Endothelial cell (in vitro differentiated cells): ENCODE measurements at regions not wholly inside any gene's neighbourhood (a gene's known extent, or its start where the extent isn't known, plus 50 kb on each side); places are given as distances from the start of the nearest gene placed in this dataset.

ENCODE experiments used
- DNase-seq: peaks from one replicate; pipeline ENCODE4 v3.0.0; 2021; ENCODE audit warnings: low spot score
- H3K27ac Mint-ChIP-seq: one replicate; pipeline ENCODE4 v1.8.0; 2021; ENCODE audit warnings: mixed read lengths, inconsistent platforms; ENCODE audit not compliant: unreplicated experiment
- H3K27me3 Mint-ChIP-seq: one replicate; pipeline ENCODE4 v1.8.0; 2021; ENCODE audit warnings: mild to moderate bottlenecking, moderate library complexity, mixed read lengths, inconsistent platforms; ENCODE audit not compliant: unreplicated experiment
- H3K36me3 Mint-ChIP-seq: one replicate; pipeline ENCODE4 v1.8.0; 2021; ENCODE audit warnings: mild to moderate bottlenecking, low read depth, mixed read lengths, inconsistent platforms; ENCODE audit not compliant: unreplicated experiment
- H3K4me1 Mint-ChIP-seq: one replicate; pipeline ENCODE4 v1.8.0; 2021; ENCODE audit warnings: mild to moderate bottlenecking, mixed read lengths, inconsistent platforms; ENCODE audit not compliant: unreplicated experiment
- H3K4me3 Mint-ChIP-seq: one replicate; pipeline ENCODE4 v1.8.0; 2021; ENCODE audit warnings: mild to moderate bottlenecking, mixed read lengths, inconsistent platforms; ENCODE audit not compliant: unreplicated experiment
- H3K9me3 Mint-ChIP-seq: one replicate; pipeline ENCODE4 v1.8.0; 2021; ENCODE audit warnings: mixed read lengths, inconsistent platforms; ENCODE audit not compliant: unreplicated experiment
- TF ChIP-seq, protein P1 (sequence below): fragments of 200-600 bp; sonication (generic); IDR thresholded peaks from one replicate; pipeline ENCODE4 v1.5.0; 2021; ENCODE audit warnings: antibody characterized with exemption; ENCODE audit not compliant: unreplicated experiment

DNA sequence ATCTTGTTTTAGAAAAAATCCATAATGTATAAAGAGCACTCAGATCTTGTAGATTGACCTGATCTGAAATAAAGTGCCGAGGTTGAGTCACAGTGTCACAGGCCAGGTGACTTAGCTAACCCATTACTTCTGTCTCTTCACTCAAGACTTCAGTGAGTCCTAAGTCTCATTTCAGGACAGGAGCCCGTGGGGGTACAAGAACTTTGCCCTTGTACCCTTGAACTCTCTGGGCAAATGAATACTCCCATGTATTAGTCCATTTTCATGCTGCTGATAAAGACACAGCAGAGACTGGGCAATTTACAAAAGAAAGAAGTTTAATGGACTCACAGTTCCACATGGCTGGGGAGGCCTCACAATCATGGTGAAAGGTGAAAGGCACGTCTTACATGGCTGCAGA, 160.2 kb downstream of the ZPLD1 start:
- H3K27ac Mint-ChIP-seq, result no peak overlapping the region
- no peak for DNase-seq
- H3K9me3 Mint-ChIP-seq, result no peaks in the 10 kb centered on the region
- H3K27me3 Mint-ChIP-seq, result no peaks in the 10 kb centered on the region
- TF ChIP-seq, protein P1, sequence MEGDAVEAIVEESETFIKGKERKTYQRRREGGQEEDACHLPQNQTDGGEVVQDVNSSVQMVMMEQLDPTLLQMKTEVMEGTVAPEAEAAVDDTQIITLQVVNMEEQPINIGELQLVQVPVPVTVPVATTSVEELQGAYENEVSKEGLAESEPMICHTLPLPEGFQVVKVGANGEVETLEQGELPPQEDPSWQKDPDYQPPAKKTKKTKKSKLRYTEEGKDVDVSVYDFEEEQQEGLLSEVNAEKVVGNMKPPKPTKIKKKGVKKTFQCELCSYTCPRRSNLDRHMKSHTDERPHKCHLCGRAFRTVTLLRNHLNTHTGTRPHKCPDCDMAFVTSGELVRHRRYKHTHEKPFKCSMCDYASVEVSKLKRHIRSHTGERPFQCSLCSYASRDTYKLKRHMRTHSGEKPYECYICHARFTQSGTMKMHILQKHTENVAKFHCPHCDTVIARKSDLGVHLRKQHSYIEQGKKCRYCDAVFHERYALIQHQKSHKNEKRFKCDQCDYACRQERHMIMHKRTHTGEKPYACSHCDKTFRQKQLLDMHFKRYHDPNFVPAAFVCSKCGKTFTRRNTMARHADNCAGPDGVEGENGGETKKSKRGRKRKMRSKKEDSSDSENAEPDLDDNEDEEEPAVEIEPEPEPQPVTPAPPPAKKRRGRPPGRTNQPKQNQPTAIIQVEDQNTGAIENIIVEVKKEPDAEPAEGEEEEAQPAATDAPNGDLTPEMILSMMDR, result no peak
- H3K4me3 Mint-ChIP-seq, result no peak overlapping the region
- no peaks in the 10 kb centered on the region for H3K36me3 Mint-ChIP-seq
- no peaks in the 10 kb centered on the region for H3K4me1 Mint-ChIP-seq

- H3K4me1 Mint-ChIP-seq, result no peaks in the 10 kb centered on the region
- H3K27me3 Mint-ChIP-seq, result no peaks in the 10 kb centered on the region
- no peaks in the 10 kb centered on the region for H3K9me3 Mint-ChIP-seq
- H3K36me3 Mint-ChIP-seq, result no peaks in the 10 kb centered on the region
- TF ChIP-seq, protein P1, result no peak
- no peak overlapping the region for H3K4me3 Mint-ChIP-seq
- H3K27ac Mint-ChIP-seq, result no peak overlapping the region
- no peak for DNase-seq
Observed at GRCh38 chr3:102599819-102600576, 165.2 kb downstream of the ZPLD1 start.

GRCh38 chr3:102605153-102605552, 170.3 kb downstream of the ZPLD1 start:
- no peaks in the 10 kb centered on the region for H3K4me1 Mint-ChIP-seq
- H3K36me3 Mint-ChIP-seq, result no peaks in the 10 kb centered on the region
- no peak overlapping the region for H3K27ac Mint-ChIP-seq
- no peaks in the 10 kb centered on the region for H3K9me3 Mint-ChIP-seq
- H3K4me3 Mint-ChIP-seq, result no peak overlapping the region
- H3K27me3 Mint-ChIP-seq, result no peaks in the 10 kb centered on the region
- TF ChIP-seq, protein P1, result no peak
- no peak for DNase-seq

DNA sequence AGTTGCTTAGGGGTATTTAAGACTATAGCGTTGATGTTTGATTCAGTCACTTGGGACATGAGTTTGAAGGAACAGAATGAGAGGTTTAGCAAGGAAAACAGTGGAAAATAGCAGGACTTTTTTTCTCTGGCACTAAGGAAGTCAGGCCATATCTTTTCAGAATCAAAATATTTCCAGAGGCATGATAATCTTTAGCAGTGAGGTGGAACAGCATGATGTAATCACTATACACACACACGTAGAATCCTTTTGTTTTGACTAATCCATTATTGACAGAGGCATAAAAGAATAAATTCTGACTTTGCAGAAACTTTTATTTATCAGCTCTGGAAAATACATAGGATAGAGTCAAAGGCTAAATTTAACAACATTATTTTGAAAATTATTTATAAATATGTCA, 174.1 kb downstream of the ZPLD1 start:
- DNase-seq, result no peak
- no peaks in the 10 kb centered on the region for H3K36me3 Mint-ChIP-seq
- H3K4me1 Mint-ChIP-seq, result no peaks in the 10 kb centered on the region
- H3K27ac Mint-ChIP-seq, result no peak overlapping the region
- TF ChIP-seq, protein P1, result no peak
- no peaks in the 10 kb centered on the region for H3K9me3 Mint-ChIP-seq
- no peaks in the 10 kb centered on the region for H3K27me3 Mint-ChIP-seq
- no peak overlapping the region for H3K4me3 Mint-ChIP-seq

DNA sequence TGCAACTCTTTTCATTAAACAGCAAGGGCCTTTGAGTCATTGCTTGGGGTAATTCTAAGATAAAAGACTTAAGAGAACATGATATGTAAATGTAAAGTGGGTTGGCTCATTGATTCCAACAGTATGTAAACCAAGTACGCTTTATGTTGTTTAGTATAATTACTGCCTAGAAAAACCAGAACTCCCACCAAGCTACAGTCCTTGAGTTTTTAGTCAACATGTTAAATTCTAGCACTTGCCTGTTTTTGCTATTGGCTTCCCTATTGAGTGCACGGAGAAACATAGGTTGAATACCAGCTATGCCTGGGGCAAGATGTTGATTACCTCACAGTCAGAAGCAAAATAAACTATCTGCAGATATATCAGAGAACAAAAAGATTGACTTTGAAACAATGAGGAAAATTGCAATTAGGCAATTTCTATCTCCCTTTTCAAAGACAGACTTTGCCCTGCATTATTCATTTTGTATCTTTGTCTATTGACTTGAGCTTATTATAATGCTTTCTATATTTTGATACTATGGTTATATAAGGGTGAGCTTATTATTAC, 179.3 kb downstream of the ZPLD1 start:
- Mint-ChIP-seq H3K4me1 (peaks cover 6% of the 10 kb centered on the region), H3K27me3 (peaks cover 1% of the 10 kb centered on the region), H3K36me3 (no peaks in the 10 kb centered on the region), H3K9me3 (no peaks in the 10 kb centered on the region), H3K27ac (no peak overlapping the region), H3K4me3 (no peak overlapping the region)
- no peak for DNase-seq
- TF ChIP-seq, protein P1, result no peak
